ENCODE measurements at regions not wholly inside any gene's neighbourhood (a gene's known extent, or its start where the extent isn't known, plus 50 kb on each side); places are given as distances from the start of the nearest gene placed in this dataset.

- Mint-ChIP-seq H3K9me3 (peaks cover 0 to 3% (median 0%) of the 10 kb centered on the region in 7 donors), H3K27me3 (no peaks in the 10 kb centered on the region), H3K4me1 (no peaks in the 10 kb centered on the region), H3K4me3 (no peak overlapping the region), H3K27ac (peak overlapping the region in 1 of 3 donors; percentile 69), H3K36me3 (no peaks in the 10 kb centered on the region)
- H3K27ac ChIP-seq (ENCODE audit: insufficient read depth, low read length, poor library complexity, severe bottlenecking), result no peak overlapping the region
- H3K4me1 ChIP-seq (ENCODE audit: control insufficient read depth, insufficient read depth, low read length, poor library complexity, severe bottlenecking), result no peaks in the 10 kb centered on the region
- no peaks in the 10 kb centered on the region for H3K36me3 ChIP-seq (ENCODE audit: control insufficient read depth, insufficient read depth, low read length)
- H3K4me3 ChIP-seq (ENCODE audit: low read depth, low read length), result no peak overlapping the region
- no peak for ATAC-seq (ENCODE audit: low read depth in 2 of 2)
- no peaks in the 10 kb centered on the region for H3K27me3 ChIP-seq (ENCODE audit: control insufficient read depth, insufficient read depth, low read length)
- H3K9me3 ChIP-seq (ENCODE audit: control insufficient read depth in 2 of 2, low read length in 2 of 2), result no peaks in the 10 kb centered on the region
- DNase-seq, result peak in 2 of 3 donors; percentile 22 to 25
These were observed 158.4 kb downstream of the KLHL28 start for GRCh38 chr14:44803239-44803905.

- DNase-seq (no peak), ATAC-seq (ENCODE audit: low read depth in 2 of 2) (no peak)
- Mint-ChIP-seq H3K9me3 (peaks cover 0 to 2% (median 0%) of the 10 kb centered on the region in 7 donors), H3K27me3 (no peaks in the 10 kb centered on the region), H3K36me3 (no peaks in the 10 kb centered on the region), H3K4me1 (no peaks in the 10 kb centered on the region), H3K4me3 (no peak overlapping the region), H3K27ac (no peak overlapping the region)
- H3K9me3 ChIP-seq (ENCODE audit: control insufficient read depth in 2 of 2, low read length in 2 of 2), result no peaks in the 10 kb centered on the region
- no peak overlapping the region for H3K27ac ChIP-seq (ENCODE audit: insufficient read depth, low read length, poor library complexity, severe bottlenecking)
- H3K27me3 ChIP-seq (ENCODE audit: control insufficient read depth, insufficient read depth, low read length), result no peaks in the 10 kb centered on the region
- no peaks in the 10 kb centered on the region for H3K4me1 ChIP-seq (ENCODE audit: control insufficient read depth, insufficient read depth, low read length, poor library complexity, severe bottlenecking)
- H3K36me3 ChIP-seq (ENCODE audit: control insufficient read depth, insufficient read depth, low read length), result no peaks in the 10 kb centered on the region
- H3K4me3 ChIP-seq (ENCODE audit: low read depth, low read length), result no peak overlapping the region
These were observed 163.1 kb downstream of the KLHL28 start for GRCh38 chr14:44798386-44799242.

GRCh38 chr14:44795725-44796124 is 166.0 kb downstream of the KLHL28 start:
- H3K4me3 ChIP-seq (ENCODE audit: low read depth, low read length), result no peak overlapping the region
- Mint-ChIP-seq H3K27ac (no peak overlapping the region), H3K4me1 (no peaks in the 10 kb centered on the region), H3K4me3 (no peak overlapping the region), H3K27me3 (no peaks in the 10 kb centered on the region), H3K9me3 (no peaks in the 10 kb centered on the region), H3K36me3 (no peaks in the 10 kb centered on the region)
- H3K27ac ChIP-seq (ENCODE audit: insufficient read depth, low read length, poor library complexity, severe bottlenecking), result no peak overlapping the region
- no peaks in the 10 kb centered on the region for H3K4me1 ChIP-seq (ENCODE audit: control insufficient read depth, insufficient read depth, low read length, poor library complexity, severe bottlenecking)
- H3K27me3 ChIP-seq (ENCODE audit: control insufficient read depth, insufficient read depth, low read length), result no peaks in the 10 kb centered on the region
- ATAC-seq (ENCODE audit: low read depth in 2 of 2) (no peak), DNase-seq (no peak)
- H3K36me3 ChIP-seq (ENCODE audit: control insufficient read depth, insufficient read depth, low read length), result no peaks in the 10 kb centered on the region
- H3K9me3 ChIP-seq (ENCODE audit: control insufficient read depth in 2 of 2, low read length in 2 of 2), result no peaks in the 10 kb centered on the region

- no peak for DNase-seq
- H3K4me1 Mint-ChIP-seq, result no peaks in the 10 kb centered on the region
These were observed 170.0 kb downstream of the KLHL28 start for GRCh38 chr14:44791730-44792129.

GRCh38 chr14:44788612-44789011 is 173.1 kb downstream of the KLHL28 start:
- no peaks in the 10 kb centered on the region for H3K36me3 Mint-ChIP-seq
- no peak for ATAC-seq (ENCODE audit: low read depth in 2 of 2)
- H3K9me3 Mint-ChIP-seq, result peaks cover 0 to 4% (median 0%) of the 10 kb centered on the region in 7 donors
- Histone ChIP-seq H3K4me3 (ENCODE audit: low read depth, low read length) (no peak overlapping the region), H3K9me3 (ENCODE audit: control insufficient read depth in 2 of 2, low read length in 2 of 2) (no peaks in the 10 kb centered on the region), H3K27me3 (ENCODE audit: control insufficient read depth, insufficient read depth, low read length) (no peaks in the 10 kb centered on the region), H3K4me1 (ENCODE audit: control insufficient read depth, insufficient read depth, low read length, poor library complexity, severe bottlenecking) (no peaks in the 10 kb centered on the region), H3K27ac (ENCODE audit: insufficient read depth, low read length, poor library complexity, severe bottlenecking) (no peak overlapping the region), H3K36me3 (ENCODE audit: control insufficient read depth, insufficient read depth, low read length) (no peaks in the 10 kb centered on the region)
- H3K27ac Mint-ChIP-seq, result no peak overlapping the region
- no peak overlapping the region for H3K4me3 Mint-ChIP-seq
- H3K4me1 Mint-ChIP-seq, result no peaks in the 10 kb centered on the region
- no peak for DNase-seq
- peaks cover 5% of the 10 kb centered on the region for H3K27me3 Mint-ChIP-seq

More at GRCh38 chr14:44791730-44792129, 170.0 kb downstream of the KLHL28 start:
- Histone ChIP-seq H3K4me3 (ENCODE audit: low read depth, low read length) (no peak overlapping the region), H3K9me3 (ENCODE audit: control insufficient read depth in 2 of 2, low read length in 2 of 2) (no peaks in the 10 kb centered on the region), H3K27me3 (ENCODE audit: control insufficient read depth, insufficient read depth, low read length) (no peaks in the 10 kb centered on the region), H3K4me1 (ENCODE audit: control insufficient read depth, insufficient read depth, low read length, poor library complexity, severe bottlenecking) (no peaks in the 10 kb centered on the region), H3K36me3 (ENCODE audit: control insufficient read depth, insufficient read depth, low read length) (no peaks in the 10 kb centered on the region), H3K27ac (ENCODE audit: insufficient read depth, low read length, poor library complexity, severe bottlenecking) (no peak overlapping the region)
- peaks cover 0 to 2% (median 0%) of the 10 kb centered on the region in 7 donors for H3K9me3 Mint-ChIP-seq
- no peak overlapping the region for H3K27ac Mint-ChIP-seq
- ATAC-seq (ENCODE audit: low read depth in 2 of 2), result no peak
- H3K4me3 Mint-ChIP-seq, result no peak overlapping the region
- H3K27me3 Mint-ChIP-seq, result peaks cover 5% of the 10 kb centered on the region
- no peaks in the 10 kb centered on the region for H3K36me3 Mint-ChIP-seq

- Histone ChIP-seq H3K36me3 (ENCODE audit: control insufficient read depth, insufficient read depth, low read length) (no peaks in the 10 kb centered on the region), H3K9me3 (ENCODE audit: control insufficient read depth in 2 of 2, low read length in 2 of 2) (no peaks in the 10 kb centered on the region), H3K4me3 (ENCODE audit: low read depth, low read length) (no peak overlapping the region), H3K27ac (ENCODE audit: insufficient read depth, low read length, poor library complexity, severe bottlenecking) (no peak overlapping the region), H3K4me1 (ENCODE audit: control insufficient read depth, insufficient read depth, low read length, poor library complexity, severe bottlenecking) (no peaks in the 10 kb centered on the region), H3K27me3 (ENCODE audit: control insufficient read depth, insufficient read depth, low read length) (no peaks in the 10 kb centered on the region)
- Mint-ChIP-seq H3K4me1 (no peaks in the 10 kb centered on the region), H3K27me3 (peaks cover 5% of the 10 kb centered on the region), H3K9me3 (peaks cover 0 to 4% (median 0%) of the 10 kb centered on the region in 7 donors), H3K36me3 (no peaks in the 10 kb centered on the region), H3K4me3 (no peak overlapping the region), H3K27ac (no peak overlapping the region)
- ATAC-seq (ENCODE audit: low read depth in 2 of 2) (no peak), DNase-seq (no peak)
These were observed 176.7 kb downstream of the KLHL28 start for GRCh38 chr14:44785096-44785495.

GRCh38 chr14:44783901-44784300 is 177.8 kb downstream of the KLHL28 start:
- no peaks in the 10 kb centered on the region for H3K4me1 ChIP-seq (ENCODE audit: control insufficient read depth, insufficient read depth, low read length, poor library complexity, severe bottlenecking)

More at GRCh38 chr14:44783901-44784300, 177.8 kb downstream of the KLHL28 start:
- no peak overlapping the region for H3K4me3 Mint-ChIP-seq
- no peaks in the 10 kb centered on the region for H3K4me1 Mint-ChIP-seq
- H3K4me3 ChIP-seq (ENCODE audit: low read depth, low read length), result no peak overlapping the region
- H3K27me3 Mint-ChIP-seq, result peaks cover 5% of the 10 kb centered on the region
- no peaks in the 10 kb centered on the region for H3K36me3 ChIP-seq (ENCODE audit: control insufficient read depth, insufficient read depth, low read length)
- H3K27me3 ChIP-seq (ENCODE audit: control insufficient read depth, insufficient read depth, low read length), result no peaks in the 10 kb centered on the region
- no peak overlapping the region for H3K27ac ChIP-seq (ENCODE audit: insufficient read depth, low read length, poor library complexity, severe bottlenecking)
- no peaks in the 10 kb centered on the region for H3K9me3 ChIP-seq (ENCODE audit: control insufficient read depth in 2 of 2, low read length in 2 of 2)
- no peaks in the 10 kb centered on the region for H3K36me3 Mint-ChIP-seq
- ATAC-seq (ENCODE audit: low read depth in 2 of 2) (no peak), DNase-seq (no peak)
- peaks cover 0 to 4% (median 0%) of the 10 kb centered on the region in 7 donors for H3K9me3 Mint-ChIP-seq
- H3K27ac Mint-ChIP-seq, result no peak overlapping the region
